Middle frontal gyrus (tissue), 1 donor: ENCODE measurements at regions not wholly inside any gene's neighbourhood (a gene's known extent, or its start where the extent isn't known, plus 50 kb on each side); places are given as distances from the start of the nearest gene placed in this dataset.

ENCODE experiments used
- DNase-seq: peaks from one replicate; pipeline ENCODE4 v3.0.0-alpha.2; 2015; ENCODE audit warnings: low spot score; ENCODE audit errors: extremely low spot score

- DNase-seq = no peak
Measured at GRCh38 chr3:182445576-182445975, 347.7 kb upstream of the ATP11B start.

- DNase-seq = no peak
Measured at GRCh38 chr3:182450942-182451787, 342.1 kb upstream of the ATP11B start.

- DNase-seq = no peak
Measured at GRCh38 chr3:182451871-182452270, 341.4 kb upstream of the ATP11B start.

- no peak for DNase-seq
Measured at GRCh38 chr3:182455011-182455410, 338.3 kb upstream of the ATP11B start.

GRCh38 chr3:182460303-182460702 lies 333.0 kb upstream of the ATP11B start:
- DNase-seq = no peak

GRCh38 chr3:182462152-182462551 lies 331.2 kb upstream of the ATP11B start:
- DNase-seq = no peak

GRCh38 chr3:182464513-182465145 lies 328.7 kb upstream of the ATP11B start:
- DNase-seq = no peak

GRCh38 chr3:182465301-182466185 lies 327.8 kb upstream of the ATP11B start:
- DNase-seq = no peak

GRCh38 chr3:182469086-182469485 lies 324.2 kb upstream of the ATP11B start:
- no peak for DNase-seq

- DNase-seq = no peak
Measured at GRCh38 chr3:182470187-182470586, 323.1 kb upstream of the ATP11B start.

- DNase-seq = no peak
Measured at GRCh38 chr3:182473191-182473710, 320.1 kb upstream of the ATP11B start.

- no peak for DNase-seq
Measured at GRCh38 chr3:182478369-182478768, 314.9 kb upstream of the ATP11B start.

GRCh38 chr3:182479419-182480336 lies 313.6 kb upstream of the ATP11B start:
- DNase-seq = no peak

GRCh38 chr3:182482705-182483104 lies 310.6 kb upstream of the ATP11B start:
- no peak for DNase-seq

GRCh38 chr3:182484682-182485081 lies 308.6 kb upstream of the ATP11B start:
- no peak for DNase-seq

- DNase-seq = no peak
Measured at GRCh38 chr3:182485301-182485700, 308.0 kb upstream of the ATP11B start.

GRCh38 chr3:182486463-182486862 lies 306.8 kb upstream of the ATP11B start:
- DNase-seq = no peak

GRCh38 chr3:182487143-182487542 lies 306.2 kb upstream of the ATP11B start:
- DNase-seq = no peak

GRCh38 chr3:182487611-182488010 lies 305.7 kb upstream of the ATP11B start:
- no peak for DNase-seq
